AG04449 (cell line): ENCODE measurements at regions not wholly inside any gene's neighbourhood (a gene's known extent, or its start where the extent isn't known, plus 50 kb on each side); places are given as distances from the start of the nearest gene placed in this dataset.

Experiments
- CTCF ChIA-PET: fragments of 350-600 bp; formaldehyde crosslinking; extraction: SDS; loops from one replicate; lab custom pipeline; 2021; ENCODE audit warnings: antibody characterized with exemption; lab: Yijun Ruan, JAX
- POLR2A ChIA-PET: fragments of 400-600, 350-600 bp; formaldehyde crosslinking; extraction: SDS; loops from one replicate; lab custom pipeline; 2020; ENCODE audit warnings: antibody characterized with exemption, inconsistent platforms; lab: Yijun Ruan, JAX
- DNase-seq: peaks from one replicate; pipeline ENCODE4 v3.0.0-alpha.2; 2010; ENCODE audit warnings: low read depth, low spot score
- H3K4me3 ChIP-seq: 2 replicates; pipeline ENCODE4 v1.5.1; 2011; ENCODE audit warnings: low read depth, mild to moderate bottlenecking, control low read depth, low read length
- CTCF ChIP-seq: IDR thresholded peaks from one replicate; pipeline ENCODE4 v1.5.1; 2011; ENCODE audit warnings: mild to moderate bottlenecking, moderate library complexity, low read length, control low read depth, inconsistent platforms; ENCODE audit not compliant: insufficient read depth; ENCODE audit errors: missing control alignments

GRCh38 chr6:55009131-55009530 lies 162.6 kb downstream of the FAM83B start:
- POLR2A ChIA-PET: no interaction called here
- CTCF ChIA-PET: no interaction called here
- no peak for DNase-seq
- TF ChIP-seq CTCF: no peak
- no peak overlapping the region for H3K4me3 ChIP-seq

GRCh38 chr6:55011034-55011433 lies 163.3 kb upstream of the HCRTR2 start:
- CTCF ChIA-PET: no interaction called here
- DNase-seq: no peak
- no peak for TF ChIP-seq CTCF
- H3K4me3 ChIP-seq: no peak overlapping the region
- POLR2A ChIA-PET: no interaction called here

- H3K4me3 ChIP-seq: no peak overlapping the region
- POLR2A ChIA-PET: no interaction called here
- DNase-seq: no peak
- CTCF ChIA-PET: no interaction called here
- TF ChIP-seq CTCF: no peak
Measured at GRCh38 chr6:55012454-55012853, 161.9 kb upstream of the HCRTR2 start.

DNA sequence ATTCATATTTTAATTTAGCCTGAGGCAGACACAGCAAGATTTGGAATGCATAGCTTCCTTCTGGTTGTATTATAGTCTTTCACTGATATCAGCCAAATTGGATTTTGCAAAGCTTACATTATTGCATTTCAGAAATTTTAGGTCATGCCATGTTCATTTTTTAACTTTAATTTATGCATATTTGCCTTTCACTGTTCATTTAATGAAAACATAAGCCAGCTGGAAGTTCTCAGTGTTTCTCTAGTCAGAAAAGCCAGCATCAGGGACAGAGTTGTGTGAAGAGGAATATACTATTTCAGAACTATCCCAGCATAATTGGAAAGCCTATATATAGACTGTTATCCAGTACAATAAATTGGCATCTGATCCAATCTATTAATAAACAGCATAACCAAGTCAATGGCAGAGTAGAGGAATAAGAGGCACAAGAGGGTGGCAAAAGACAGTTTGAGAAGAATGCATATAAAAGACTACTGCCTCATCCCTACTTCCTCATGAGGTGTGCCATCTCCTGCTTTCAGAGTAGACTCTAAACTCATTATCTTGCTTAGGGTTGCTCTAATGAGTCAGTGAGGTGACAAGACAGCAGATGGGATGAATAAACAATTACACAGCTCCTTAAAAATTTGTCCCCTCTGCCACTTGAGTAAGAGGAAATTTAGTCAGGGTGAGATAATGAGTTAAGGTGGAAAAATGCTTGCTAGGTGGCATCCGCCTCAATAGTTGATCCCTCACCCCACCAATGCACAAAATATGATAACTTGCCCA lies 159.8 kb upstream of the HCRTR2 start:
- ChIA-PET POLR2A (no interaction called here), CTCF (no interaction called here)
- no peak overlapping the region for H3K4me3 ChIP-seq
- TF ChIP-seq CTCF: no peak
- DNase-seq: no peak

- ChIA-PET CTCF (interaction anchor here (1.1 kb wide), 1 partner anchor 18 kb away, joined by 3 read pairs; no protein-coding TSS in a partner anchor), POLR2A (no interaction called here)
- no peak overlapping the region for H3K4me3 ChIP-seq
- no peak for DNase-seq
- TF ChIP-seq CTCF: no peak
Measured at GRCh38 chr6:55016261-55016660, 158.1 kb upstream of the HCRTR2 start.

DNA sequence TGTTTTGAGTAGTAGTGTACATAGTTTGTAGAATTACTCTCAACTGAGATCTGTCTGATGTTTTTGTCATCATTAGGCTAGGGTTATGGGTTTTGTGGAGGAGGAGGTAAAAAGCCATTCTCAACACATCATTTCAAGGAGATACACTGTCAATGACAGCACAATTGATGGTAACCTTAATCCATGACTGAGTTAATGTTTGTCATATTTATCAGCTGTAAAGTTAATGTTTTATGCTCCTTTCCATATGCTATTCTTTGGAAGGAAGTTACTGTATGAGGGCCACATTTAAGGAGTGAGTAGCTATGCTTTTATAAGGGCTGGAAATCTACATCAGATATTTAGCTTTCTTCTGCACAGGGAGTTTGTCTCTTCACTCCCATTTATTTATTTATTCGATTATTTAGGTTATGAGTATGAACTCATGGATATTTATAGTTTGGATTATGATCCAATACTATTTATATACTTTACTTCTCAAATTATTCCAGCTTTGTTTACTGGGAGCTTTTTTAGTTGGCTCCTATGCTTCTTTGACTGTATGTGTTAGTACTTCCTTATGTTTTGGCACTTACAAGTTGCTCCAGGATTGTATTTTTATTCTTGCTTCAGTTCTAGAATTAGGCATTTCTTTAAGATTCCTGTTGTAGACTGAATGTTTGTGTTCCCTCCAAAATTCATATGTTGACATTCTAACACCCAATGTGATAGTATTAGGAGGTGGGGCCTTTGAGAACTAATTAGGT lies 156.6 kb upstream of the HCRTR2 start:
- no peak for TF ChIP-seq CTCF
- ChIA-PET POLR2A (no interaction called here), CTCF (no interaction called here)
- no peak for DNase-seq
- no peak overlapping the region for H3K4me3 ChIP-seq
